NCI-H1436 treated with DMSO at 0.1 percent for 48 hours (cell line): ENCODE measurements at regions not wholly inside any gene's neighbourhood (a gene's known extent, or its start where the extent isn't known, plus 50 kb on each side); places are given as distances from the start of the nearest gene placed in this dataset.

ENCODE experiments used
- DNase-seq: peaks from one replicate; lab custom pipeline; 2025; lab: John Stamatoyannopoulos, UW

DNA sequence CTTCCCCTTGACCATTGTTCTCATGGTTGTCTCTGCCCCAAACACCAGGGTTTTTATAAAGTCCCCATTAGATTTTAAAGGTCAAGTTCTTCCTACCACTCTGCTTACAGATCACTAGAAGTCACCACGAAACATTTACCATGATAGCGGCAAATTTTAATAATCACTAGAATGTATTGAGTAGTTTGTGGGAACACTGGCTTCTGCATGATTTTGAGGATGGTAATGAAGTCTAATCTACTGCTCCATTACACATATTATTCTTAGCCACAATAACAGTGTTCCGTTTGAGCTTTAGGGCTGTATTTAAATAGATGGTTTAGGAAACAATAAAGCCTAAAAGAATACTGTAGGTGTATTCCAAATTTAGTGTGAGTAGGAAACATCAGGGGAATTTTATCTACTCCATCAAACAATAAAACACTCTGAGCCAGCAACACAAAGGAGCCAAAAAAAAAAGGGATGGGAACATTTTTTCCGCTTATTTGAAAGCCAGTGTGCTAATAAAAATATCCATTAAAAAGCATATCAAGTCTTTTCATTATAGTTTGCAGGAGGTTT is 49.7 kb downstream of the KLF12 start:
- DNase-seq: no peak

DNA sequence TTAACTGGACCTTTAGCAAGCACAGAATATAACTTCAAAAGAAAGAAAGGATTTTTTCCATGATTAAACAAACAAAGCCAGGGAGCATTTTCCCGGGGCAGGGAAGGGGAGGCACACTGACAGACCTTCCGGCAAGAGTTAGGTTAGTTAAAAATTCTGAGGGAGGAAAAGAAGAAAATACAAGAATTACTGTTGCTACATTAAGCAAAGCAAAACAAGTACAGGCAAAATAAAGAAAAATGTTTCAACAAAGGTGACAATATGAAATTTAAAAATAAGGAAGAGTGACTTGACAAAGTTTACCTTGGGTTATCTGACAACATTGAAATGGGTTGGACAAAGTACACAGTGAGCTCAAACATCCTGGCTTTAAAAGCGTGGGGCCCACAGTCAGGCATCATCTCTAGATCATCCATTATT is 51.5 kb downstream of the KLF12 start:
- no peak for DNase-seq

DNA sequence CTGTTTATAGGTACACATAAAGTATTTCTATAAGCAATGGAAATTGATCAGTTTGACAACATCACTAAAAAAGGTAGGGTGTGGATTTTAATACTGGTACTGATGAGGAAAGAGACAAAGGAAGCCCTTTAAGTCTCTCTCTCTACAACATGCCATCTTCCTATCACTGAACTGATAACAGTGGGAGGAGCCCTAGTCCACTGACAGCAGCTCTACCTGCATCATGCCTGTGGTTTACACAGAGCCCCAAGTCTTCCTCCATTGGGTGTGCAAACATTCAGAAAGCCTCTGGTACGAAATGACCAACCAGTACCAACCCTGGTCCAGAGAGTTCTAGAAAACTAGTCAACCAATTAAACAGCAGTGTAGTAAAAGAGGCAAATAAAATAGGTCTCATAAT is 53.4 kb downstream of the KLF12 start:
- DNase-seq: no peak

DNA sequence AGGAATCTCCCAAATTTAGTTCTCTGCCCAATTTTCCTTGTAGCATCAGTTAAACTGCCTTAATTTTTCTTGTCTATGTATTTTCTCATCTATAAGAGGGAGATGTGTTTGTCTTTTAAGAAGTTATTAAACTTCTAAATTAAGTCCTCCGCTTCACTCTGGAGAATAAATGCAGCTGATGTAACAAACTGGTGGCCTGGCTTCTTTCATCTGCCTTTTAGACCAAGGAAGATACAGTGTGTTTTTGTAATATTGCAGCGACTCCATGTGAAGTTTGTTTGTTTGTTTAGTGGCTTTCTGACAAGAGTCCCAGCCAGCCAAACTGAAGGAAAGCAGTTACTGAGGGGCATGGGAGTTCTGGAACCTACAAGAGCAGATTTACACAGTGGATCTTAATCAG is 56.4 kb downstream of the KLF12 start:
- DNase-seq: no peak

DNA sequence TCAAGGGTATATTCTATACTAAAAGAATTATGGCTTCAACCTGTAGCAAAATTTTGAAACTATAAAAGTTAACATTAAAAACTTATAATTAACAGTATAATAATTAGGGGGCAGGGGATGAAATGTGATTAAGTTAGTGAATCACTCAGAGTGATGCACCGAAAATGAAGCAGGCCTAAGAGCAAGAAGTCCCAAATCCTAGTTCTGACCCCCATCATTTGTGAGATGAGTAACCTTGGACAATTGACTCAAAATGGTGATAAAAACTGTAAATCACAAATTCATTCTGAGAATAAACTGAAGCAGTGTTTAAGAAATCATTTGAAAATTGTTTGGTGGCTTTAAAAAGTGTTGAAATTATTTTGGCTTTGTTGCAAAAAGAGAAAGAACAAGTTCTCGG is 56.8 kb downstream of the KLF12 start:
- no peak for DNase-seq

DNA sequence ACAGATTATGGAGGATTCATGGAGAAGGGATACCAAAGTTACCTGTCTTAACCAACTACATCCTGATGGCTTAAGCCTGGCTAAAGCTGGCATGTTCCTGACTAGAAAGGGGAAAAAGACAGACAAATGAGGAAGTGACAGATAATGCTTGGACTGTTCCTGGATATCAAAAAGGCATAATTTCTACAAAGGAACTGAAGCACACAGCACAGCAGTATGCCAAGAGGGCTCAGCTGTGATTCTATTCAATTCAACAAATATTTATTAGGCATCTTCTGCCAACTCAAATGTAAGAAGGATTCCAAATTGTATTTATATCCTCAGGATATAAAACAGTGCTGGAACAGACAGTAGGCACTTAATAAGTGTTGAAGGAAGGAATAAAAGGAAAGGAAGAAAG is 59.5 kb downstream of the KLF12 start:
- no peak for DNase-seq

DNA sequence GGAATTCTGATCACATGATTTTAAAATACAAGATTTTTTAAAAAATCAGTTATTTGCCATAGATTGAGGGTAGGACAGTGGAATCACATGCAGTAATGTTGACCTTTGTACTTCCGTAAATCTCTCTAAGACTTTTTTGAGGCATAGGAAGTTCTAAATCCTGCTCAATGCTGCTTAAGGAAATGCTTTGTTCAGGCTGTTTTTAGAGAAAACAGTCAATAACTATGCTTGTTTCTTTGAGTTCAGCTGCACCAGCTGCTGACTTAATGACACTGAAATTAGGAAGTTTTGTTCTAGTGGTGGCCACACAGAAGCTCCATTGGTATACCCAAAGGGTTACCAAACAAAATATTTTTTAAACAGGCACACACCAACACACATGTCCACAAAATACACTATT is 60.9 kb downstream of the KLF12 start:
- no peak for DNase-seq

DNA sequence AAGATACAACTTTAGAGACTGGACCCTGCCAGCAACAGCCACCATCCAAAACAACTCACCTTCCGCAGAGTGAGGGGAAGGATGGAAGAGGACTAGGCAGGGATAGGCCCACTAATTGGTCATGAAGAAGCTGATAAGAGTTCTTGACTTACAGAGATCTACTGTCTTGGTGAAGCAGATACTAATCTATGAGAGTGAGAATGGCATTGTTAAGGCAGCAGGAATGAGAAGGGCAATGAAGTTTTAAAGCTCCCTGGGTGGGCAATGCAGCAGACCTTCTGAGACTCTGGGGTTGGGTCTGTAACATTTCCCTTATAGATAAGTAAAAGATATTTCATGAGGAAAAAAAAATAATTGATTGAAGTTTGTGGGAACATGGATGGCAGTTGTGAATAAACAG is 63.7 kb downstream of the KLF12 start:
- DNase-seq: no peak

DNA sequence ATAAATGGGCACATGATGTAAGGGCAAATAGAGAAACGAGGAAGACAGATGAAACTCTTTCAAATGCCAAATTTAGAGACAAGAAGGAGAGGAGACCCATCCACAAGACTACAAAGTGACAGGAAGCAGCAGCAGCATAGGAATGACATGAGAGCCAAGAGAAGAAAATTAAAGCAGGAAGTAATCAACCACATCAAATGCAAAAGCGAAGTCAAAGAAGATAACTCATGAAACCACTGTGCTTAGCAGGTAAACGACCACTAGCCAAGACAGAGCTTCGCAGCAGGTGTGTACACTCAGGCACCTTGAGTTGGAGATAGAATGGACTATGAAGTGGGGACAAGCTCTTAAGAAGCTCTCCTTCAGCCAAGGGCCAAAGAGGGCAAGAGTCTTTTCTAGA is 64.1 kb downstream of the KLF12 start:
- DNase-seq: no peak

DNA sequence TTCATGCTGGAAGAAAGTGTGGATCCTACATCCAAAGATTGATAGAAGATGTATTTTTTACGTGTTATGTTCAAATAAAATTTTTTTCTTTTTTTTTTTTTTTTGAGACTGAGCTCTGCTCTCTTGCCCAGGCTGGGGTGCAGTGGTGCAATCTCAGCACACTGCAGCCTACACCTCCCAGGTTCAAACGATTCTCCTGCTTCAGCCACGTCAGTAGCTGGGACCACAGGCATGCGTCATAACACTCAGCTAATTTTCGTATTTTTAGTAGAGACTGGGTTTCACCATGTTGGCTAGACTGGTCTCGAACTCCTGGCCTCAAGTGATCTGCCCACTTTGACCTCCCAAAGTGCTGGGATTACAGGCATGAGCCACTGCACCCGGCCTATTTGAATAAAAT is 65.7 kb downstream of the KLF12 start:
- no peak for DNase-seq

DNA sequence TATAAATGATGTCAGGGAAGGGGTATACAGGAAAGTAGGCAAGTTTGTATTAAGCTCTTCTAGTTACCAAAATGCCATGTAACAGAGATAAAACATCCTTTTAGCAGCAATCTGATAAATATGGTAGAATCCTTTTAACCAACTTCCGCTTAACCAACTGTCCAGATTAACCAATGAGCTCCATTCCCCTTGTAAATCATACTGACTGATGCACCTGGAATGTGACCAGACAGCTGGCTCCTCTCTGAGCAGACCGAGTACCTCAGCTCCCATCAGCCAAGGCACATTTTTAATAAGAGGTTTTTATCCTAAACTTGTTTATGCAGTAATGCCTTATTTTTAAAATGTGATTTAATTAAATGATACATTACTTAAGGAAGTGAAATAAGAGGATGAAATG is 66.4 kb downstream of the KLF12 start:
- no peak for DNase-seq

DNA sequence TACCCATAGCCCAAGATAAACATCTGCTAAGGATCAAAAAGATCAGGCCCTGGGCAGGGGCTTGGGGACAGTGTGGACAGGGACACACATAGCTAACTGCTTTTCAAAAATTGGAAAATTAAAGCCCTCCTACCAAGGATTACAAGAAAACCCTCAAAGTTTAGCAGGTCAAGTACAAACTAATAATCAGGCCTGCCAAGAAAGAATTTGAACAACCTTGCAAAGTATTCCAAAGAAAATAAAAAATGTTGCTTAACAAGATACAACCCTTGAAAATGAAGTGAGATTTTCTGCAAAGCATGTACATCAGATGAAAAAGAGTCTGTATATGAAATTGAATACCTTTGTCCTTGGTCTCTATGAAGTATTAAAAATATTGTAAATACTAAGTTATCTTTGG is 67.3 kb downstream of the KLF12 start:
- no peak for DNase-seq

DNA sequence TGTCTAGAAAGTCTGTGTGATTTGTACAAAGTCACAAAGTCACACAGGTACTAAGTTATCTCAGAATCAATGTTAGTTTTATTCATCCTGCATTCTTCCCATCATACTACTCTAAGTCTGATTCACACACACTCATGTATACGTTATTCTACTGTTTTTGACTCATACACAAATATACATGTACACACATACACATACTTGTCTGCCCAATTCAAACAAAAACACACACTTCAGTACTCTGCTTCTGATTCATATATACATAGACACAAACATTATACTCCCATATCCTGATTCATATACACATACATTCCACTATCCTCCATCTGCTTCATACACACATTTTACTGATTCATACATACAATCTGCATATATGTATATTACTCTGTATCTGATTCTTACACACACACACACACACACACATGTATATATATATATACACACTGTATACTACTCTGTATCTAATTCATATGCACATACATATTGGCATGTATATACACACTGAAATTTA is 69.3 kb downstream of the KLF12 start:
- no peak for DNase-seq

DNA sequence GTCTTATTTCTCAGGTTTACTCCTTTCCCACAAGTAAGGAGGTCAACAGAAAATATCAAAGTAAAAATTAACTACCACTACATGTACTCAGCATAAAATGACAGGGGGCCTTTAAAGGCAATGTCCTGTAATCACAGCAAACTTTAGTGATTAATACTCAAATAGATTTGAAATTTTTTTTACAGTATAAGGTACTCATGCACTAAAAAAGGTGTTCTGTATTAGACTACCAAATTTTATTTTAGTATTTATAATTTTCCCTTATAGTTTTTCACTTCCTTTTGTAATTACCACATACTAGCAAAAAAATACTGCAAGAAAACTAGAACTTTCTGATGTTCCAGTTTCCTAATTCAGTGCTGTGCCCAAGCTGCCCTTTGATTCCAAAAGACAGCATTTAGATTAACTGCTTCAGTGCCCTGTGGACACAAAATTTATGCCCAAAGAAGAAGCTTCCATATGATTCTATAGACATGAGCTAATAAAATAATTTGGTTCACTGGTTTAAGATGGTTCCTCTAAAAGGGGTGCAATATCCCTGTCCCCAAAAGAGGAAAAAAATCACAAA is 70.6 kb downstream of the KLF12 start:
- no peak for DNase-seq

DNA sequence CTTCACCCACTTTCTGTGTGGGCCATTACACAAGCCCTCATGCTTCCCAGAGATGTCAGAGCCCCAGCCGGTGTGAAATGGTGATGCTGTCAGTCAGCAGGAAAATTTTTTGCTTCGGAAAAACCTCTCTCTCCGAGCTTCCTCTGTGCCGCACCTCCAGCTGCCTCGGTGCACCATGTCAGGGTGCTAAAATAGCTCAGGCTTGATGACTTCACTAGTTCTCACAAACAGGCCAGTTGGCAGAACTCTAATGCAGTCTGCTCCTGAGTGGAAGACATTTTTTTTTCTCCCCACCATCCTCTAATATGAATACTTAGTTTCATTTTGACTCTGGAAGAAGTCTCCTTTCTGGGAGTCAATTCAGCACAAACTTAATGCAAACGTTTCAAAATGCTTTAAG is 71.3 kb downstream of the KLF12 start:
- no peak for DNase-seq

DNA sequence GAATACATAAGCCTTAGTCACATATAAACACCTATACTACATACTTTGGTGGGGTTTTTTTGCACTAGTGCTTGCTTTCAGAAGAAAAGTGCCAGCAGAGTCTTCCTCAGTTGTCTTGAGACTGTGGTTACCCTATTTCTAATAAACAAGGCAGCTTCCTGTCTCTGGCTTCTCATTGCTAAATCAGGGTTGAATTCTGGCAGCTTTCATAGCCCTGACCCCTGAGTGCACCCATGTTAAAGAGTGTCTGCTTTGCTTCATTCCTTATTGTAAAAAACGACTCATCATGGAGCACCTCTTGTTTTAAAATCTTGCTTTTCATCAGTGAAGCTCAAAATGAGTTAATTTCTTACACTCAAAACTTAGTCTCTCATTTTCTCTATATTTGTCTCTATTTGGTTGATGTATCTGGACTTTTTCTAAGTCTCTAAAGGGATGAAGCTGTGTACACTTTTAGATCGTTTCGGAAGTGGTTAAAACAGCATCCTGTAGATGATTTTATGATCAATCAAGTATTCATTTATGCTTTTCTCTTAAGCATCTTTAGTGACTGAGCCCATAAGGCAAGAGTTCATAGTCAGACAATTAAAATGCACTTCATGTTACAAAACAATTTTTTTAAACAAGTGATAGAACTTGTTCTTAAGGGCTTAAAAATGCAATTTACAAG is 72.1 kb downstream of the KLF12 start:
- DNase-seq: no peak

DNA sequence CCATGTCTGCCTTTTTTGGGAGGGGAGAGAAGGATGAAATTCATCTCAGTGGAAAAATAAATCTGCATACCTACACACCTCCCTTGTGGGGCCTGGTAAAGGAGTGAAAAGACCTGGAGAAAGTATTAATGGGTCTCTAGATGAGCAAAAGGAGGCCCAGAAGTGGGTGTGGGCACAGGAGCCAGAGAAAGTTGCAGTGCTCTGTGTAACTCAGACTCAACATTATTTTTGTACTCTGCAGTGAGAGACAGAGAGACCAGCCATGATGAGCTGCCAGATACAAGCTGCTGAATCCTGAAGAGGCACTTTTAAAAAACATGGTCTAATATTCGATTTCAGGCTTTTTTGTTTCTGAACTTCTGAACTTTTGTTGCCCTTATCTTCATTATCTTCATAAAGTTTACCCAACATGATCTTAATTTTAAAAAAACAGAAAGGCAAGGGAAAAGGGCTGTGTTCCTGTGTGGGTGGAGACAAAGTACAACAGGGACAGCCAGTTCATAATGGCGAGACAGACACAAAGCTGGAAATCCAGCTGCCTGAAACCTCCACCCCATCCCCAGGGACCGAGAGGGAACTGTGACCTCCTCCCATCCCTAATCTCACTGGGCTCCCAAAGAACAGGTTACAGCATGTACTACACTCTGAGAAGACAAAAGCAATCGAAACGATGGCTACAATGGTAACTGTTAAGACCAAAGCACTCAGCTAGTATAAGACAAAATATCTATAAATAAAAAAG is 77.2 kb downstream of the KLF12 start:
- DNase-seq: no peak

DNA sequence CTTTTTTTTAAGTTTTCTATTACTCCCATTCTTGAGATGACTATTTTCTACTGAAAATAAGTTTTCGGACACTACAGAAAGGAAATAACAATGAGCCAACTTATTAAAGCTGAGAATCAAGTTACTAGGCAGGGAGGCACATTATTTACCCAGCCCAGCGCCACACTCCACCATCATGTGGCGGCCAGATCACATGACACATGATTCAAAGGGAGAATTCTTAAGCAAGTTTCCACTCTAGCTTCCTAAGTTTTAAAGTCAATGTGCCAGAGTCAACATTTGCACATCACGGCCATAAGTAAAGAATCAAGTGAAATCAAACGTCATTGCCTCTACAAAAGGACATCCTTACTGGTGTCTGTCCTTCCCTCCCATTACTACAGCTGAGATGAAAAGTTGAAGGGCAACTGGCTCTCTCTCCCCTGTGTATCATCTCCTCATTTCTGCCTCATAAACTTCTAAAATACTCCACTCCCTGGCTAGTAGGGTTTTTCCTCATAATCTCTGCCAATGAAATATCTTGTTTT is 81.7 kb downstream of the KLF12 start:
- no peak for DNase-seq

DNA sequence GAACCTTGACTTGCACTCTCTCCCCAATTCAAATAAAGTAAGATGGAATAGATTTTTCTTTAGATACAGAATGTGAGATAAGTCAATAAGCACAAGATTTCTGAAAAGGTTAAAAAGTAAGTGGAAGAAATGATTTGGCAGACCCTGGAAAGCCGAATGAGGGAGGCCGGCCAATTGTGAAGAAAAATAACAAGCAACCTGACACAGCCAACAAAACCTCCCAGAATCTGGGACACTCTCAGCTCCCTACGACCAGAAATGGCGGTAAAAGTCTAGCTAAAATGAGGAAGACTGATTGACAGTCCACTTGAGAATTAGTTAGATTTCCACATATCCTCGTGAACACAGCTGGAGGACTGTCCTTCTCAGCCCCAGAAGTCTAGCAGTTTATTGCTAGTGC is 85.4 kb downstream of the KLF12 start:
- no peak for DNase-seq

DNA sequence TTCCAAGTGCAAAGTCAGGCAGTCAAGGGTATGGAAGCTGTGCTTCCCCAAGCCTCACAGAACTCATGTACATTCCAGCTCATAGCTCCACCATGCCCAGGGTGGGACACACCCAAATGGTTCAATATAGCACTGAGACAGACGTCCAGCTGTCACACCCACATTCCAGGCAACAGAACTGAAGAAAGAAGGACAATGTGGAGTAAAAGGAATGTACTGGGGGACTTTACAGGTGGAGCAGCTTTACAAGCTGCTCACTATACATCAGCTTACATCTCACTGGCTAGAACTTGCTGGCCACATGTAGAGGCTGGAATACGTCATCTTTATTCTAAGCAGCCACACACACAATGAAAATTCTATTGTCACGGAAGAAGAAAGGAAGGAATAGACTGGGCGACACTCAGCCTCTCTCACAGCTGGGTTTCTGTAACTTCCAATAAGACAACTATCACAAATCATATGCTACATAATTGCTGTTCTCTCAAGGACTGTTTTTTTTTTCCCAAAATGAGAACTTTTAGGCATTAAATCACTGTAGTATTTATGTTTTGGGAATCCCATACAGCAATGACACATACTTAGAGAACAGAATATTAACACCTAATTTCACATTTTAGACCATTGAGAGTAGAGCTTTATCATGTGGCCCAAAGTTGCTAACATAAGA is 86.1 kb downstream of the KLF12 start:
- DNase-seq: no peak

DNA sequence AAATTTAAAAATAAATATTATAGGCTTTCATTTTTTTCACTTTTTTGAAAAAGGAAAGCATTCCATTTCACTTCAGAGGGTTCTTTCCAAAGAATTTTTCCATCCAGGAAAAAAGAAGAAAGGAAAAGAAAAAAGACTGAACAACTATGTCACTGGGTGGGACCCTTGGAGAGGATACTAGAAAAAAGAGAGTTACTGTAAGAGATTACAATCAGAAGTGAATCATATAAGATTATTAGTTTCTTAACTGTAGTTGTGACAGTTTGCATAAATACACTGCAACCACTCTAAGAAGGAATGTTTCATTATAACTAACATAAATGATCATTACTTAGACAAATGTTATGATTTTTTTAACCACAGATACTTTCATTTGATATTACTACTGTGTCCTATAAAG is 87.8 kb downstream of the KLF12 start:
- no peak for DNase-seq

DNA sequence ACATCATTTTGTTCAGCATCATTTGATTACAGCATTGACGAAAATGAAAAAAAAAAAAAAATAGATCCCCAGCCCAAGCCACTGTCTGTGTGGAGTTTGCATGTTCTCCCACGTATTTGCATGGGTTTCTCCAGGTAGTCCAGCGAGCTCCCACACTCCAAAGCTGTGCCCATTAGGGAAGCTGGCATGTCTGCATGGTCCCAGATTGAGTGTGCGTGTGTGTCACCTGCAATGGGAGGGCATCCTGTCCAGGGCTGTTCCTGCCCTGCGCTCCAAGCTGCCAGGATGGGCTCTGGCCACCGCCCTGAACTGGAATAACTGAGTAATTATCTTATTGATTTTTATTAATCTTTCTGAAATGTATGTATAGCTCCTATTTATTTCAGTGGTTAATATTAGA is 88.6 kb downstream of the KLF12 start:
- DNase-seq: no peak
